ENCODE measurements at regions not wholly inside any gene's neighbourhood (a gene's known extent, or its start where the extent isn't known, plus 50 kb on each side); places are given as distances from the start of the nearest gene placed in this dataset.

DNA sequence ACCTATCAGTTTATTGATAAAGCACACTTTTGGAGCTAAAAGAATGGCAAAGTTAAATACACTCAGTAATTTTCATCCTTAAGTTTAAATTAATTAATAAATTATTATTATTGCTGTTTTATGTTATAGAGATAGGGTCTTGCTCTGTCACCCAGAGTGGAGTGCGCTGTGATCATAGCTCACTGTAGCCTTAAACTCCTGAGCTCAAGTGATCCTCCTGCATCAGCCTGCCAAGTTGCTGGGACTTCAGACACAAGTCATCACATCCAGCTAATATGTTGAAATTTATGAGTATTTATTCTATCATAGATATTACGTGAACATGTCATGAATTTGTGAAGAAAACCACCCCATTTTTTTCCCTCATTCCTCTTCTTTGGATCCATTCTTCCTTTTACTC, 64.2 kb downstream of the GJA1 start:
- POLR2A ChIA-PET = no interaction called here
- Histone ChIP-seq H3K4me1 (peaks cover 40% of the 10 kb centered on the region), H3K4me2 (peak overlapping the region; percentile 58), H3K4me3 (no peak overlapping the region), H3K27ac (peak overlapping the region; percentile 62 to 77; a peak in 5 of 6 replicates), H3K9me3 (no peaks in the 10 kb centered on the region)
- no peak for DNase-seq (ENCODE audit: low read depth in 1 of 2, low spot score in 1 of 2)
- ATAC-seq = no peak
- no peak for TF ChIP-seq RFX5 (IDR thresholded peaks at IDR 0.05)
- no peak for TF ChIP-seq NFE2L2 (conservative IDR thresholded peaks at IDR 0.05; ENCODE audit: low read length)
- no peak for TF ChIP-seq MYC (IDR thresholded peaks at IDR 0.05; ENCODE audit: borderline replicate concordance, low read length)
- no peak for TF ChIP-seq CHD2 (IDR thresholded peaks at IDR 0.05; ENCODE audit: low read length, partially characterized antibody)
- no peak for TF ChIP-seq EHMT2 (IDR thresholded peaks at IDR 0.05; ENCODE audit: low read depth)
- no peak for TF ChIP-seq RCOR1 (IDR thresholded peaks at IDR 0.05; ENCODE audit: low read depth, low read length)
- no peak for TF ChIP-seq JUN (IDR thresholded peaks at IDR 0.05)
- TF ChIP-seq CEBPB (IDR thresholded peaks at IDR 0.05) = no peak
- TF ChIP-seq, protein P1, sequence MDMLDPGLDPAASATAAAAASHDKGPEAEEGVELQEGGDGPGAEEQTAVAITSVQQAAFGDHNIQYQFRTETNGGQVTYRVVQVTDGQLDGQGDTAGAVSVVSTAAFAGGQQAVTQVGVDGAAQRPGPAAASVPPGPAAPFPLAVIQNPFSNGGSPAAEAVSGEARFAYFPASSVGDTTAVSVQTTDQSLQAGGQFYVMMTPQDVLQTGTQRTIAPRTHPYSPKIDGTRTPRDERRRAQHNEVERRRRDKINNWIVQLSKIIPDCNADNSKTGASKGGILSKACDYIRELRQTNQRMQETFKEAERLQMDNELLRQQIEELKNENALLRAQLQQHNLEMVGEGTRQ (IDR thresholded peaks at IDR 0.05) = no peak
- TF ChIP-seq TFCP2L1 (CRISPR knock-in tag; IDR thresholded peaks at IDR 0.05) = no peak
- TF ChIP-seq GATA3 (IDR thresholded peaks at IDR 0.05; ENCODE audit: borderline replicate concordance) = no peak
- TF ChIP-seq HOXA7 (CRISPR knock-in tag; IDR thresholded peaks at IDR 0.05) = no peak
- no peak for TF ChIP-seq RARB (CRISPR knock-in tag; IDR thresholded peaks at IDR 0.05)
- TF ChIP-seq, protein P2, sequence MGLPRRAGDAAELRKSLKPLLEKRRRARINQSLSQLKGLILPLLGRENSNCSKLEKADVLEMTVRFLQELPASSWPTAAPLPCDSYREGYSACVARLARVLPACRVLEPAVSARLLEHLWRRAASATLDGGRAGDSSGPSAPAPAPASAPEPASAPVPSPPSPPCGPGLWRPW (IDR thresholded peaks at IDR 0.05) = no peak
- TF ChIP-seq, protein P3, sequence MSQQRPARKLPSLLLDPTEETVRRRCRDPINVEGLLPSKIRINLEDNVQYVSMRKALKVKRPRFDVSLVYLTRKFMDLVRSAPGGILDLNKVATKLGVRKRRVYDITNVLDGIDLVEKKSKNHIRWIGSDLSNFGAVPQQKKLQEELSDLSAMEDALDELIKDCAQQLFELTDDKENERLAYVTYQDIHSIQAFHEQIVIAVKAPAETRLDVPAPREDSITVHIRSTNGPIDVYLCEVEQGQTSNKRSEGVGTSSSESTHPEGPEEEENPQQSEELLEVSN (IDR thresholded peaks at IDR 0.05; ENCODE audit: borderline replicate concordance, low read depth) = no peak
- CTCF ChIA-PET = no interaction called here
- WGBS (ENCODE audit: missing lambda C conversion rate) = 60% methylated on average over 2 of the region's 2 CpGs
- FAIRE-seq = no peak

DNA sequence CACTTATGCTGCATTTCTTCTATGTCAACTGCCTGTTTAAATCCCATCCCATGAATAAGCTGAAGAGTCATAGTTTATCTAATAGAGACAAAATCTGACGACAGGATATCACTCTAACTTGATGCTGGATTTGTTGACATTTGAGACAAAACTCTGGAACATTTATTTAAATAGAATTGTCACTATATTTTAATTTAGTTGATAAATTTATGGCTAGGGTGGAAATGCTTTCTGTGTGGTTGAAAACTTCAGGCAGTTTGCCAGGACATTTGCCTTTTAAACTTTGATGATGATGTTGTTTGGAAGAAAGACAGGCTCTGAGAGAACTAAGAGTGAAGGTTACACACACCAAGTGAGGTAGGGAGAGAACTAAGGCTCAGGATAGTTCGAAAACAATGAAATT, 68.1 kb downstream of the GJA1 start:
- Histone ChIP-seq H3K4me3 (no peak overlapping the region), H3K4me1 (peaks cover 70% of the 10 kb centered on the region), H3K27ac (peak overlapping the region; percentile 86 to 90), H3K4me2 (peak overlapping the region; percentile 71), H3K9me3 (no peaks in the 10 kb centered on the region)
- DNase-seq (ENCODE audit: low read depth in 1 of 2, low spot score in 1 of 2) (peak in 1 of 2 experiments; percentile 49), ATAC-seq (peak; percentile 55 to 56; a peak in 4 of 6 replicates), FAIRE-seq (no peak)
- ChIA-PET CTCF (no interaction called here), POLR2A (no interaction called here)
- WGBS (ENCODE audit: missing lambda C conversion rate) = 0% methylated on average over 2 of the region's 2 CpGs
- no peak for TF ChIP-seq JUN (IDR thresholded peaks at IDR 0.05)
- TF ChIP-seq, protein P1 (IDR thresholded peaks at IDR 0.05) = no peak
- TF ChIP-seq CBX2 (IDR thresholded peaks at IDR 0.05; ENCODE audit: borderline replicate concordance, low read depth) = no peak

DNA sequence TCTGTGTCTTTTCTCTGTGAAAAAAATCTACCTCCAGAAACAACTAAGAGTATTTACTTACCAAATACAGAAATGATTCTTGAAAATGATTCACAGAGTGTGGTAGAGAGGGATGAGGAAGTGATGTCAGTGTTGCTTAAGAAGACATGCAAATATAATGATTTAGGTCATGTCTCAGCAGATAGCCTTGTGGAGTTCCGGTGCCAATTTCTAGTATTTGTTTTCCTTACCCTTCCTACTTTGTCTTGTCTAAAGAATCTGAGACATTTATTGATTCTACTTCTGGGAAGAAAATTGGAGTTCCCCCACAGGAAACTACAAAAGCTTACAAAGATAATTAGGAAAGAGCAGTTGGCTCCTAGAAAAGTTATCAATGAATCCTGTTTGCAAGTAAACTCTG, 68.8 kb downstream of the GJA1 start:
- Histone ChIP-seq H3K9me3 (no peaks in the 10 kb centered on the region), H3K27ac (peak overlapping the region; percentile 86 to 90), H3K4me1 (peaks cover 63% of the 10 kb centered on the region), H3K4me3 (no peak overlapping the region), H3K4me2 (peak overlapping the region; percentile 71)
- FAIRE-seq = peak; percentile 18
- 0% methylated on average over 1 of the region's 1 CpG for WGBS (ENCODE audit: missing lambda C conversion rate)
- ChIA-PET CTCF (interaction anchor here (0.9 kb wide), 1 partner anchor 345 kb away, joined by 4 read pairs; no protein-coding TSS in a partner anchor), POLR2A (interaction anchor here (0.9 to 1.1 kb wide), 2 partner anchors 18 to 68 kb away, joined by 3 read pairs; no protein-coding TSS in a partner anchor)
- TF ChIP-seq SREBF2 (IDR thresholded peaks at IDR 0.05) (no peak), EP300 (IDR thresholded peaks at IDR 0.05) (peak; percentile 92 to 94; a peak in 4 of 5 replicates), FOSL2 (IDR thresholded peaks at IDR 0.05) (no peak), FOSL2 (CRISPR knock-in tag; IDR thresholded peaks at IDR 0.05) (peak; percentile 87), CHD2 (IDR thresholded peaks at IDR 0.05; ENCODE audit: low read length, partially characterized antibody) (no peak), JUNB (IDR thresholded peaks at IDR 0.05) (peak; percentile 85), GATA3 (IDR thresholded peaks at IDR 0.05; ENCODE audit: borderline replicate concordance) (peak; percentile 92), FOSB (CRISPR knock-in tag; IDR thresholded peaks at IDR 0.05) (no peak), RAD21 (conservative IDR thresholded peaks at IDR 0.05 in 1 of 2, IDR thresholded peaks at IDR 0.05 in 1 of 2) (peak in 1 of 2 experiments; percentile 52; a peak in 2 of 5 replicates), CEBPB (IDR thresholded peaks at IDR 0.05) (peak; percentile 77 to 85), JUN (IDR thresholded peaks at IDR 0.05) (peak; percentile 88 to 92)
- TF ChIP-seq, protein P2 (IDR thresholded peaks at IDR 0.05) = peak; percentile 32; the same call in 1 of the 2 replicates
- TF ChIP-seq, protein P4, sequence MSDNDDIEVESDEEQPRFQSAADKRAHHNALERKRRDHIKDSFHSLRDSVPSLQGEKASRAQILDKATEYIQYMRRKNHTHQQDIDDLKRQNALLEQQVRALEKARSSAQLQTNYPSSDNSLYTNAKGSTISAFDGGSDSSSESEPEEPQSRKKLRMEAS (IDR thresholded peaks at IDR 0.05) = peak; percentile 44; the same call in 1 of the 2 replicates
- TF ChIP-seq, protein P5, sequence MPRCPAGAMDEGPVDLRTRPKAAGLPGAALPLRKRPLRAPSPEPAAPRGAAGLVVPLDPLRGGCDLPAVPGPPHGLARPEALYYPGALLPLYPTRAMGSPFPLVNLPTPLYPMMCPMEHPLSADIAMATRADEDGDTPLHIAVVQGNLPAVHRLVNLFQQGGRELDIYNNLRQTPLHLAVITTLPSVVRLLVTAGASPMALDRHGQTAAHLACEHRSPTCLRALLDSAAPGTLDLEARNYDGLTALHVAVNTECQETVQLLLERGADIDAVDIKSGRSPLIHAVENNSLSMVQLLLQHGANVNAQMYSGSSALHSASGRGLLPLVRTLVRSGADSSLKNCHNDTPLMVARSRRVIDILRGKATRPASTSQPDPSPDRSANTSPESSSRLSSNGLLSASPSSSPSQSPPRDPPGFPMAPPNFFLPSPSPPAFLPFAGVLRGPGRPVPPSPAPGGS (IDR thresholded peaks at IDR 0.05) = peak; percentile 76; the same call in 2 of the 3 replicates
- TF ChIP-seq, protein P3 (IDR thresholded peaks at IDR 0.05; ENCODE audit: borderline replicate concordance, low read depth) = no peak
- ATAC-seq = peak; percentile 94 to 99
- peak; percentile 36 to 94 for DNase-seq (ENCODE audit: low read depth in 1 of 2, low spot score in 1 of 2)

Measured in A549 (cell line).